Esophagus muscularis mucosa (tissue), 3 donors: ENCODE measurements at regions not wholly inside any gene's neighbourhood (a gene's known extent, or its start where the extent isn't known, plus 50 kb on each side); places are given as distances from the start of the nearest gene placed in this dataset.

Experiments used
- CTCF ChIP-seq, 3 experiments: fragments of 200-600 bp in 2 of 3; fragments of 450-650 bp in 1 of 3; sonication (generic) in 2 of 3; IDR thresholded peaks; one replicate each; pipeline ENCODE4 v1.5.1; 2017 to 2019; ENCODE audit warnings: antibody characterized with exemption in 3 of 3, mild to moderate bottlenecking in 2 of 3, moderate library complexity in 1 of 3
- POLR2A ChIP-seq: fragments of 450-650 bp; IDR thresholded peaks from one replicate; pipeline ENCODE4 v1.6.1; 2017; ENCODE audit warnings: antibody characterized with exemption, moderate library complexity, mild to moderate bottlenecking, low read depth

GRCh38 chr13:99051768-99052455, 74.0 kb upstream of the DOCK9 start:
- TF ChIP-seq CTCF (IDR thresholded peaks at IDR 0.05) = no peak
- no peak for TF ChIP-seq POLR2A
